A549 (cell line): ENCODE measurements at regions not wholly inside any gene's neighbourhood (a gene's known extent, or its start where the extent isn't known, plus 50 kb on each side); places are given as distances from the start of the nearest gene placed in this dataset.

ENCODE experiments used
- ATAC-seq, 2 experiments: fragments of 200-7000 bp in 1 of 2; fragments of >200 bp in 1 of 2; cut with Nextera tagmentation in 1 of 2; cut with Tn5 transposase in 1 of 2; 3 replicates each; pipeline versions ENCODE4 v1.8.0 to v1.9.1; 2018 to 2020; ENCODE audit warnings: mild to moderate bottlenecking in 1 of 2, moderate library complexity in 1 of 2
- CTCF ChIA-PET: fragments of 300-600 bp; sonication (Branson Sonifier 250); formaldehyde crosslinking; extraction: SDS; loops from one replicate; lab custom pipeline; 2021; ENCODE audit warnings: antibody characterized with exemption, inconsistent platforms; lab: Yijun Ruan, JAX
- POLR2A ChIA-PET: fragments of 350-600 bp; formaldehyde crosslinking; extraction: SDS; loops from one replicate; lab custom pipeline; 2021; ENCODE audit warnings: antibody characterized with exemption, inconsistent platforms; lab: Yijun Ruan, JAX
- DNase-seq, 2 experiments: peaks; one replicate each; pipeline versions ENCODE4 v3.0.0 to v3.0.0-alpha.2; 2011 to 2016; ENCODE audit warnings: low read depth in 1 of 2, low spot score in 1 of 2
- FAIRE-seq: peaks from 2 replicates; lab custom pipeline; 2011; peaks lifted over from hg19 to GRCh38; lab: Jason Lieb, UNC
- H3K27ac ChIP-seq, 2 experiments: fragments of >200 bp; sonication (Bioruptor Twin); formaldehyde crosslinking; 3 replicates each; pipeline ENCODE4 v1.5.1; 2016 to 2017
- H3K4me1 ChIP-seq: fragments of >200 bp; sonication (Bioruptor Twin); formaldehyde crosslinking; 3 replicates; pipeline ENCODE4 v1.6.1; 2016
- H3K4me2 ChIP-seq: fragments of >200 bp; sonication (Bioruptor Twin); formaldehyde crosslinking; 3 replicates; pipeline ENCODE4 v1.6.1; 2016
- H3K4me3 ChIP-seq: fragments of >200 bp; sonication (Bioruptor Twin); formaldehyde crosslinking; 3 replicates; pipeline ENCODE4 v1.5.1; 2016
- H3K9me3 ChIP-seq: fragments of >200 bp; sonication (Bioruptor Twin); formaldehyde crosslinking; 3 replicates; pipeline ENCODE4 v1.6.1; 2016
- EP300 ChIP-seq, 2 experiments: fragments of >200 bp; sonication (Bioruptor Twin); formaldehyde crosslinking; IDR thresholded peaks; 2 replicates in 1 of 2; 3 replicates in 1 of 2; pipeline ENCODE4 v1.6.1; 2016 to 2017
- HOXB13 ChIP-seq: fragments of 250-450 bp; sonication (Bioruptor Pico); IDR thresholded peaks from 2 replicates; pipeline ENCODE4 v1.5.0; 2020; ENCODE audit warnings: low read depth, mild to moderate bottlenecking, moderate library complexity
- HOXB5 ChIP-seq: fragments of 250-450 bp; sonication (Bioruptor Pico); IDR thresholded peaks from 2 replicates; pipeline ENCODE4 v1.5.0; 2020; ENCODE audit warnings: mild to moderate bottlenecking, moderate library complexity
- KDM1A ChIP-seq: fragments of 200-600 bp; sonication (generic); IDR thresholded peaks from 2 replicates; pipeline ENCODE4 v1.6.1; 2016; ENCODE audit warnings: low read depth, mild to moderate bottlenecking
- NFE2L2 ChIP-seq: fragments of 150-350 bp; conservative IDR thresholded peaks from 2 replicates; pipeline ENCODE4 v1.6.1; 2014; ENCODE audit warnings: low read length
- NR3C1 ChIP-seq: fragments of >200 bp; sonication (Bioruptor Twin); formaldehyde crosslinking; IDR thresholded peaks from 3 replicates; pipeline ENCODE4 v1.6.1; 2017
- POLR2AphosphoS2 ChIP-seq: conservative IDR thresholded peaks from 2 replicates; pipeline ENCODE4 v1.6.1; 2012; ENCODE audit warnings: low read length, improper control_type of control experiment, inconsistent platforms
- RARB ChIP-seq: fragments of 250-450 bp; sonication (Bioruptor Pico); IDR thresholded peaks from 2 replicates; pipeline ENCODE4 v1.8.0; 2021; ENCODE audit warnings: mild to moderate bottlenecking, moderate library complexity
- RCOR1 ChIP-seq: fragments of 150-350 bp; IDR thresholded peaks from 2 replicates; pipeline ENCODE4 v1.6.1; 2014; ENCODE audit warnings: antibody characterized with exemption, low read length, low read depth
- WGBS: methylation state at CpG from one replicate; pipeline ENCODE4 v1.1.6; 2017; ENCODE audit errors: missing lambda C conversion rate; 5-methylcytosine and 5-hydroxymethylcytosine counted together
- TF ChIP-seq, protein P1 (sequence below): fragments of >200 bp; sonication (Bioruptor Twin); formaldehyde crosslinking; IDR thresholded peaks from 3 replicates; pipeline ENCODE4 v1.5.1; 2016
- TF ChIP-seq, protein P2 (sequence below): fragments of 200-600 bp; sonication (generic); IDR thresholded peaks from 2 replicates; pipeline ENCODE4 v1.6.1; 2016; ENCODE audit warnings: antibody characterized with exemption, mild to moderate bottlenecking, moderate library complexity
- TF ChIP-seq, protein P3 (sequence below): IDR thresholded peaks from 2 replicates; pipeline ENCODE4 v1.6.1; 2012; ENCODE audit warnings: low read depth, borderline replicate concordance
- TF ChIP-seq, protein P4 (sequence below): fragments of 450-650 bp; IDR thresholded peaks from 2 replicates; pipeline ENCODE4 v1.6.1; 2014; ENCODE audit warnings: antibody characterized with exemption
- TF ChIP-seq, protein P5 (sequence below): fragments of >200 bp; sonication (Bioruptor Twin); formaldehyde crosslinking; IDR thresholded peaks from 2 replicates; pipeline ENCODE4 v1.6.1; 2016
- TF ChIP-seq, protein P6 (sequence below): fragments of >200 bp; sonication (Bioruptor Twin); formaldehyde crosslinking; IDR thresholded peaks from 3 replicates; pipeline ENCODE4 v1.6.1; 2016

DNA sequence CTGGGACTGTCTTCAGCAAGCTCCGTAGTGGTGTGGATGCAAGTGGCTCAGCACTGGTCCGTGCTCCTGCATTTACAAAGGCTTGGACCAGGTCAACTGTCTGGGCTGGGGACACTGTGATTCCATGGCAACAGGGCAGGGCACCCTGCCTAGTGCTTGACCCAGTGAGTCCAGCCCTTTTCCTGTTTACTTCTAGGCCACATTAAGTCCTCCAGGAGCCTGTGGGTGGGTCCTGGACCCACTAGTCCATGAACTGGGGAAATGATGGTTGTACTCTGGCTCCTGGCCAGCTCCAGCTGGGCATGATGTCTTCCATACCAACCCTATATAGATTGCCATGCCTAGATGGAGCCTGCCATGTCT is 152.0 kb downstream of the RPS24 start:
- WGBS, result 82% methylated on average over 2 of the region's 2 CpGs
- ChIA-PET POLR2A (no interaction called here), CTCF (interaction anchor here (1.1 to 2.1 kb wide), 2 partner anchors 12 to 15 kb away, joined by 3 to 4 read pairs; no protein-coding TSS in a partner anchor)
- no peak overlapping the region for H3K27ac ChIP-seq
- ATAC-seq, result no peak
- TF ChIP-seq, protein P1, sequence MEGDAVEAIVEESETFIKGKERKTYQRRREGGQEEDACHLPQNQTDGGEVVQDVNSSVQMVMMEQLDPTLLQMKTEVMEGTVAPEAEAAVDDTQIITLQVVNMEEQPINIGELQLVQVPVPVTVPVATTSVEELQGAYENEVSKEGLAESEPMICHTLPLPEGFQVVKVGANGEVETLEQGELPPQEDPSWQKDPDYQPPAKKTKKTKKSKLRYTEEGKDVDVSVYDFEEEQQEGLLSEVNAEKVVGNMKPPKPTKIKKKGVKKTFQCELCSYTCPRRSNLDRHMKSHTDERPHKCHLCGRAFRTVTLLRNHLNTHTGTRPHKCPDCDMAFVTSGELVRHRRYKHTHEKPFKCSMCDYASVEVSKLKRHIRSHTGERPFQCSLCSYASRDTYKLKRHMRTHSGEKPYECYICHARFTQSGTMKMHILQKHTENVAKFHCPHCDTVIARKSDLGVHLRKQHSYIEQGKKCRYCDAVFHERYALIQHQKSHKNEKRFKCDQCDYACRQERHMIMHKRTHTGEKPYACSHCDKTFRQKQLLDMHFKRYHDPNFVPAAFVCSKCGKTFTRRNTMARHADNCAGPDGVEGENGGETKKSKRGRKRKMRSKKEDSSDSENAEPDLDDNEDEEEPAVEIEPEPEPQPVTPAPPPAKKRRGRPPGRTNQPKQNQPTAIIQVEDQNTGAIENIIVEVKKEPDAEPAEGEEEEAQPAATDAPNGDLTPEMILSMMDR, result no peak
- no peak for TF ChIP-seq NFE2L2
- no peak for TF ChIP-seq KDM1A
- no peak for TF ChIP-seq RARB (CRISPR knock-in tag)
- TF ChIP-seq HOXB5 (CRISPR knock-in tag), result no peak
- TF ChIP-seq, protein P2, sequence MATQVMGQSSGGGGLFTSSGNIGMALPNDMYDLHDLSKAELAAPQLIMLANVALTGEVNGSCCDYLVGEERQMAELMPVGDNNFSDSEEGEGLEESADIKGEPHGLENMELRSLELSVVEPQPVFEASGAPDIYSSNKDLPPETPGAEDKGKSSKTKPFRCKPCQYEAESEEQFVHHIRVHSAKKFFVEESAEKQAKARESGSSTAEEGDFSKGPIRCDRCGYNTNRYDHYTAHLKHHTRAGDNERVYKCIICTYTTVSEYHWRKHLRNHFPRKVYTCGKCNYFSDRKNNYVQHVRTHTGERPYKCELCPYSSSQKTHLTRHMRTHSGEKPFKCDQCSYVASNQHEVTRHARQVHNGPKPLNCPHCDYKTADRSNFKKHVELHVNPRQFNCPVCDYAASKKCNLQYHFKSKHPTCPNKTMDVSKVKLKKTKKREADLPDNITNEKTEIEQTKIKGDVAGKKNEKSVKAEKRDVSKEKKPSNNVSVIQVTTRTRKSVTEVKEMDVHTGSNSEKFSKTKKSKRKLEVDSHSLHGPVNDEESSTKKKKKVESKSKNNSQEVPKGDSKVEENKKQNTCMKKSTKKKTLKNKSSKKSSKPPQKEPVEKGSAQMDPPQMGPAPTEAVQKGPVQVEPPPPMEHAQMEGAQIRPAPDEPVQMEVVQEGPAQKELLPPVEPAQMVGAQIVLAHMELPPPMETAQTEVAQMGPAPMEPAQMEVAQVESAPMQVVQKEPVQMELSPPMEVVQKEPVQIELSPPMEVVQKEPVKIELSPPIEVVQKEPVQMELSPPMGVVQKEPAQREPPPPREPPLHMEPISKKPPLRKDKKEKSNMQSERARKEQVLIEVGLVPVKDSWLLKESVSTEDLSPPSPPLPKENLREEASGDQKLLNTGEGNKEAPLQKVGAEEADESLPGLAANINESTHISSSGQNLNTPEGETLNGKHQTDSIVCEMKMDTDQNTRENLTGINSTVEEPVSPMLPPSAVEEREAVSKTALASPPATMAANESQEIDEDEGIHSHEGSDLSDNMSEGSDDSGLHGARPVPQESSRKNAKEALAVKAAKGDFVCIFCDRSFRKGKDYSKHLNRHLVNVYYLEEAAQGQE, result no peak
- TF ChIP-seq, protein P3, sequence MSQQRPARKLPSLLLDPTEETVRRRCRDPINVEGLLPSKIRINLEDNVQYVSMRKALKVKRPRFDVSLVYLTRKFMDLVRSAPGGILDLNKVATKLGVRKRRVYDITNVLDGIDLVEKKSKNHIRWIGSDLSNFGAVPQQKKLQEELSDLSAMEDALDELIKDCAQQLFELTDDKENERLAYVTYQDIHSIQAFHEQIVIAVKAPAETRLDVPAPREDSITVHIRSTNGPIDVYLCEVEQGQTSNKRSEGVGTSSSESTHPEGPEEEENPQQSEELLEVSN, result no peak
- H3K9me3 ChIP-seq, result no peaks in the 10 kb centered on the region
- no peak for DNase-seq
- H3K4me2 ChIP-seq, result no peak overlapping the region
- no peak overlapping the region for H3K4me3 ChIP-seq
- no peaks in the 10 kb centered on the region for H3K4me1 ChIP-seq
- no peak for FAIRE-seq

DNA sequence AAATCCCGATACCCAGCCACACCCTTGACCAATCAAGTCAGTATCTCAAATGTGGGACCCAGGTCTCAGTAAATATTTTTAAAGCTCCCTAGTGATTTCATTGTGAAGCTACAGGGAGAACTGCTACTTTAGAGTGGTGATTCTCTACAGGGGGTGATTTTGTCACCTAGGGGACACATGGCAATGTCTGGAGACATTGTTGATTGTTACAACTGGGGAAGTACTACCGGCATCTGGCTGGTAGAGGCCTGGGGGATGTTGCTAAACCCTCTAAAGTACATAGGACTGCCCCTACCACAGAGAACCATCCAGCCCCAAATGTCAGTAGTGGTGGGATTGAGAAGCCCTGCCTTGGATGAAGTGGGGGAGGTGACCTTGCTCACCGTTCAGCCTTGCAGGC is 152.9 kb downstream of the RPS24 start:
- 69% methylated on average over 3 of the region's 3 CpGs for WGBS
- Histone ChIP-seq H3K4me3 (no peak overlapping the region), H3K9me3 (no peaks in the 10 kb centered on the region), H3K4me1 (no peaks in the 10 kb centered on the region), H3K4me2 (no peak overlapping the region), H3K27ac (no peak overlapping the region)
- FAIRE-seq, result no peak
- CTCF ChIA-PET, result interaction anchor here (1.0 to 2.1 kb wide), 4 partner anchors 11 to 469 kb away, joined by 3 to 4 read pairs (median 3); no protein-coding TSS in a partner anchor
- POLR2A ChIA-PET, result no interaction called here
- DNase-seq, result no peak
- ATAC-seq, result no peak
- no peak for TF ChIP-seq EP300 (IDR thresholded peaks at IDR 0.05)
- TF ChIP-seq, protein P4, sequence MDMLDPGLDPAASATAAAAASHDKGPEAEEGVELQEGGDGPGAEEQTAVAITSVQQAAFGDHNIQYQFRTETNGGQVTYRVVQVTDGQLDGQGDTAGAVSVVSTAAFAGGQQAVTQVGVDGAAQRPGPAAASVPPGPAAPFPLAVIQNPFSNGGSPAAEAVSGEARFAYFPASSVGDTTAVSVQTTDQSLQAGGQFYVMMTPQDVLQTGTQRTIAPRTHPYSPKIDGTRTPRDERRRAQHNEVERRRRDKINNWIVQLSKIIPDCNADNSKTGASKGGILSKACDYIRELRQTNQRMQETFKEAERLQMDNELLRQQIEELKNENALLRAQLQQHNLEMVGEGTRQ, result no peak
- no peak for TF ChIP-seq HOXB13 (CRISPR knock-in tag)
- TF ChIP-seq, protein P5, sequence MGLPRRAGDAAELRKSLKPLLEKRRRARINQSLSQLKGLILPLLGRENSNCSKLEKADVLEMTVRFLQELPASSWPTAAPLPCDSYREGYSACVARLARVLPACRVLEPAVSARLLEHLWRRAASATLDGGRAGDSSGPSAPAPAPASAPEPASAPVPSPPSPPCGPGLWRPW, result no peak
- TF ChIP-seq, protein P6, sequence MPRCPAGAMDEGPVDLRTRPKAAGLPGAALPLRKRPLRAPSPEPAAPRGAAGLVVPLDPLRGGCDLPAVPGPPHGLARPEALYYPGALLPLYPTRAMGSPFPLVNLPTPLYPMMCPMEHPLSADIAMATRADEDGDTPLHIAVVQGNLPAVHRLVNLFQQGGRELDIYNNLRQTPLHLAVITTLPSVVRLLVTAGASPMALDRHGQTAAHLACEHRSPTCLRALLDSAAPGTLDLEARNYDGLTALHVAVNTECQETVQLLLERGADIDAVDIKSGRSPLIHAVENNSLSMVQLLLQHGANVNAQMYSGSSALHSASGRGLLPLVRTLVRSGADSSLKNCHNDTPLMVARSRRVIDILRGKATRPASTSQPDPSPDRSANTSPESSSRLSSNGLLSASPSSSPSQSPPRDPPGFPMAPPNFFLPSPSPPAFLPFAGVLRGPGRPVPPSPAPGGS, result no peak
- no peak for TF ChIP-seq NR3C1
- no peak for TF ChIP-seq HOXB5 (CRISPR knock-in tag)
- no peak for TF ChIP-seq RCOR1
- TF ChIP-seq POLR2AphosphoS2, result no peak
